ENCODE measurements at regions not wholly inside any gene's neighbourhood (a gene's known extent, or its start where the extent isn't known, plus 50 kb on each side); places are given as distances from the start of the nearest gene placed in this dataset.
A peak's percentile ranks its signal among the peaks of the same experiment; 100 is the strongest.

DNA sequence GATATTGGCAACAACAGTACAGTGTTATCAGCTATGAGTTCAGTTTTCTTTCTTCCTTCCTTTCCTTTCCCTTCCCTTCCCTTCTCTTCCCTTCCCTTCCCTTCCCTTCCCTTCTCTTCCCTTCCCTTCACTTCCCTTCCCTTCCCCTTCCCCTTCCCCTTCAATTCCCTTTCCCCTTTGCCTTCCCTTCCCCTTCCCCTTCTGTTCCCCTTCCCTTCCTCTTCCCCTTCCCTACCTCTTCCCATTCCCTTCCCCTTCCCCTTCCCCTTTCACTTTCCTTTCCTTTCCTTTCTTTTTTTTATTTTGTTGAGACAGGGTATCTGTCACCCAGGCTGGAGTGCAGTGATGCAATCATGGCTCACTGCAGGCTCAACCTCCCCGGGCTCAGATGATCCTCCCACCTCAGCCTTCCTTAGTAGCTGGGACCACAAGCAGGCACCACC lies 72.3 kb upstream of the CAPZB start (continued):
- TF ChIP-seq ETS2 (tag; IDR thresholded peaks at IDR 0.05; ENCODE audit: borderline replicate concordance, poor library complexity, severe bottlenecking) = no peak
- peak; percentile 79 for TF ChIP-seq CEBPG (CRISPR knock-in tag; IDR thresholded peaks at IDR 0.05)
- TF ChIP-seq CEBPG (tag; conservative IDR thresholded peaks at IDR 0.05 in 1 of 2, IDR thresholded peaks at IDR 0.05 in 1 of 2) = peak; percentile 89 to 92
- TF ChIP-seq NR2C2 (CRISPR knock-in tag; IDR thresholded peaks at IDR 0.05) = no peak
- no peak for TF ChIP-seq NR2C2 (tag; IDR thresholded peaks at IDR 0.05)
- TF ChIP-seq TBL1XR1 (IDR thresholded peaks at IDR 0.05; ENCODE audit: low read length in 2 of 2) = no peak
- TF ChIP-seq KAT2B (IDR thresholded peaks at IDR 0.05; ENCODE audit: low read depth, low read length) = no peak
- no peak for TF ChIP-seq ZBTB17 (CRISPR knock-in tag; IDR thresholded peaks at IDR 0.05)
- TF ChIP-seq, protein P1, sequence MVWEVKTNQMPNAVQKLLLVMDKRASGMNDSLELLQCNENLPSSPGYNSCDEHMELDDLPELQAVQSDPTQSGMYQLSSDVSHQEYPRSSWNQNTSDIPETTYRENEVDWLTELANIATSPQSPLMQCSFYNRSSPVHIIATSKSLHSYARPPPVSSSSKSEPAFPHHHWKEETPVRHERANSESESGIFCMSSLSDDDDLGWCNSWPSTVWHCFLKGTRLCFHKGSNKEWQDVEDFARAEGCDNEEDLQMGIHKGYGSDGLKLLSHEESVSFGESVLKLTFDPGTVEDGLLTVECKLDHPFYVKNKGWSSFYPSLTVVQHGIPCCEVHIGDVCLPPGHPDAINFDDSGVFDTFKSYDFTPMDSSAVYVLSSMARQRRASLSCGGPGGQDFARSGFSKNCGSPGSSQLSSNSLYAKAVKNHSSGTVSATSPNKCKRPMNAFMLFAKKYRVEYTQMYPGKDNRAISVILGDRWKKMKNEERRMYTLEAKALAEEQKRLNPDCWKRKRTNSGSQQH (CRISPR knock-in tag; IDR thresholded peaks at IDR 0.05) = peak; percentile 94
- no peak for TF ChIP-seq ZNF165 (CRISPR knock-in tag; IDR thresholded peaks at IDR 0.05; ENCODE audit: borderline replicate concordance)
- no peak for TF ChIP-seq ZFPM2 (CRISPR knock-in tag; IDR thresholded peaks at IDR 0.05)
- peak; percentile 27; the same call in 1 of the 2 replicates for TF ChIP-seq DPF2 (IDR thresholded peaks at IDR 0.05)
- no peak for TF ChIP-seq ZNF197 (CRISPR knock-in tag; IDR thresholded peaks at IDR 0.05; ENCODE audit: low read depth)
- no peak for TF ChIP-seq GATAD2A (IDR thresholded peaks at IDR 0.05)
- no peak for TF ChIP-seq TBP (optimal IDR thresholded peaks at IDR 0.05; ENCODE audit: low read depth, low read length)
- peak; percentile 76; the same call in 1 of the 2 replicates for TF ChIP-seq MTA1 (IDR thresholded peaks at IDR 0.05; ENCODE audit: borderline replicate concordance)
- TF ChIP-seq ZNF239 (CRISPR knock-in tag; IDR thresholded peaks at IDR 0.05) = no peak
- TF ChIP-seq SP1 (CRISPR knock-in tag; IDR thresholded peaks at IDR 0.05) = no peak
- TF ChIP-seq, protein P2, sequence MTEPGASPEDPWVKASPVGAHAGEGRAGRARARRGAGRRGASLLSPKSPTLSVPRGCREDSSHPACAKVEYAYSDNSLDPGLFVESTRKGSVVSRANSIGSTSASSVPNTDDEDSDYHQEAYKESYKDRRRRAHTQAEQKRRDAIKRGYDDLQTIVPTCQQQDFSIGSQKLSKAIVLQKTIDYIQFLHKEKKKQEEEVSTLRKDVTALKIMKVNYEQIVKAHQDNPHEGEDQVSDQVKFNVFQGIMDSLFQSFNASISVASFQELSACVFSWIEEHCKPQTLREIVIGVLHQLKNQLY (CRISPR knock-in tag; conservative IDR thresholded peaks at IDR 0.05) = no peak
- TF ChIP-seq CREBBP (IDR thresholded peaks at IDR 0.05; ENCODE audit: low read depth, low read length) = no peak
- TF ChIP-seq CAMTA2 (CRISPR knock-in tag; conservative IDR thresholded peaks at IDR 0.05) = no peak
- TF ChIP-seq, protein P3, sequence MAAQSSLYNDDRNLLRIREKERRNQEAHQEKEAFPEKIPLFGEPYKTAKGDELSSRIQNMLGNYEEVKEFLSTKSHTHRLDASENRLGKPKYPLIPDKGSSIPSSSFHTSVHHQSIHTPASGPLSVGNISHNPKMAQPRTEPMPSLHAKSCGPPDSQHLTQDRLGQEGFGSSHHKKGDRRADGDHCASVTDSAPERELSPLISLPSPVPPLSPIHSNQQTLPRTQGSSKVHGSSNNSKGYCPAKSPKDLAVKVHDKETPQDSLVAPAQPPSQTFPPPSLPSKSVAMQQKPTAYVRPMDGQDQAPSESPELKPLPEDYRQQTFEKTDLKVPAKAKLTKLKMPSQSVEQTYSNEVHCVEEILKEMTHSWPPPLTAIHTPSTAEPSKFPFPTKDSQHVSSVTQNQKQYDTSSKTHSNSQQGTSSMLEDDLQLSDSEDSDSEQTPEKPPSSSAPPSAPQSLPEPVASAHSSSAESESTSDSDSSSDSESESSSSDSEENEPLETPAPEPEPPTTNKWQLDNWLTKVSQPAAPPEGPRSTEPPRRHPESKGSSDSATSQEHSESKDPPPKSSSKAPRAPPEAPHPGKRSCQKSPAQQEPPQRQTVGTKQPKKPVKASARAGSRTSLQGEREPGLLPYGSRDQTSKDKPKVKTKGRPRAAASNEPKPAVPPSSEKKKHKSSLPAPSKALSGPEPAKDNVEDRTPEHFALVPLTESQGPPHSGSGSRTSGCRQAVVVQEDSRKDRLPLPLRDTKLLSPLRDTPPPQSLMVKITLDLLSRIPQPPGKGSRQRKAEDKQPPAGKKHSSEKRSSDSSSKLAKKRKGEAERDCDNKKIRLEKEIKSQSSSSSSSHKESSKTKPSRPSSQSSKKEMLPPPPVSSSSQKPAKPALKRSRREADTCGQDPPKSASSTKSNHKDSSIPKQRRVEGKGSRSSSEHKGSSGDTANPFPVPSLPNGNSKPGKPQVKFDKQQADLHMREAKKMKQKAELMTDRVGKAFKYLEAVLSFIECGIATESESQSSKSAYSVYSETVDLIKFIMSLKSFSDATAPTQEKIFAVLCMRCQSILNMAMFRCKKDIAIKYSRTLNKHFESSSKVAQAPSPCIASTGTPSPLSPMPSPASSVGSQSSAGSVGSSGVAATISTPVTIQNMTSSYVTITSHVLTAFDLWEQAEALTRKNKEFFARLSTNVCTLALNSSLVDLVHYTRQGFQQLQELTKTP (IDR thresholded peaks at IDR 0.05; ENCODE audit: low read depth in 1 of 2, partially characterized antibody in 2 of 2) = peak in 1 of 2 experiments; percentile 24
- no peak for TF ChIP-seq NFATC3 (IDR thresholded peaks at IDR 0.05)
- no peak for TF ChIP-seq DLX4 (CRISPR knock-in tag; IDR thresholded peaks at IDR 0.05)
